Liver (tissue), 3 donors: ENCODE measurements at regions not wholly inside any gene's neighbourhood (a gene's known extent, or its start where the extent isn't known, plus 50 kb on each side); places are given as distances from the start of the nearest gene placed in this dataset.

ENCODE experiments used
- GABPA ChIP-seq, 2 donors: IDR thresholded peaks in 1 of 2; conservative IDR thresholded peaks in 1 of 2; 2 replicates each; pipeline ENCODE4 v1.6.1; 2016; ENCODE audit warnings: antibody characterized with exemption in 2 of 2, mild to moderate bottlenecking in 1 of 2, moderate library complexity in 1 of 2
- HNF4G ChIP-seq: IDR thresholded peaks from 2 replicates; pipeline ENCODE4 v1.6.1; 2016; ENCODE audit warnings: antibody characterized with exemption
- MAX ChIP-seq: IDR thresholded peaks from 2 replicates; pipeline ENCODE4 v1.6.1; 2016; ENCODE audit warnings: antibody characterized with exemption
- REST ChIP-seq: IDR thresholded peaks from 2 replicates; pipeline ENCODE4 v1.6.1; 2016; ENCODE audit warnings: antibody characterized with exemption, mild to moderate bottlenecking
- TAF1 ChIP-seq: conservative IDR thresholded peaks from 2 replicates; pipeline ENCODE4 v1.6.1; 2016; ENCODE audit warnings: antibody characterized with exemption, mild to moderate bottlenecking
- YY1 ChIP-seq: IDR thresholded peaks from 2 replicates; pipeline ENCODE4 v1.6.1; 2016; ENCODE audit warnings: antibody characterized with exemption, mild to moderate bottlenecking
- TF ChIP-seq, protein P1 (sequence below): fragments of 150-350 bp; IDR thresholded peaks from 2 replicates; pipeline ENCODE4 v1.5.1; 2017; ENCODE audit warnings: improper control_type of control experiment, low read depth, low read length; ENCODE audit not compliant: missing input control
- TF ChIP-seq, protein P2 (sequence below): IDR thresholded peaks from 2 replicates; pipeline ENCODE4 v1.6.1; 2016; ENCODE audit warnings: antibody characterized with exemption
- donor health status: healthy.
- donor health status: healthy.

- no peak for TF ChIP-seq YY1
- TF ChIP-seq, protein P1, sequence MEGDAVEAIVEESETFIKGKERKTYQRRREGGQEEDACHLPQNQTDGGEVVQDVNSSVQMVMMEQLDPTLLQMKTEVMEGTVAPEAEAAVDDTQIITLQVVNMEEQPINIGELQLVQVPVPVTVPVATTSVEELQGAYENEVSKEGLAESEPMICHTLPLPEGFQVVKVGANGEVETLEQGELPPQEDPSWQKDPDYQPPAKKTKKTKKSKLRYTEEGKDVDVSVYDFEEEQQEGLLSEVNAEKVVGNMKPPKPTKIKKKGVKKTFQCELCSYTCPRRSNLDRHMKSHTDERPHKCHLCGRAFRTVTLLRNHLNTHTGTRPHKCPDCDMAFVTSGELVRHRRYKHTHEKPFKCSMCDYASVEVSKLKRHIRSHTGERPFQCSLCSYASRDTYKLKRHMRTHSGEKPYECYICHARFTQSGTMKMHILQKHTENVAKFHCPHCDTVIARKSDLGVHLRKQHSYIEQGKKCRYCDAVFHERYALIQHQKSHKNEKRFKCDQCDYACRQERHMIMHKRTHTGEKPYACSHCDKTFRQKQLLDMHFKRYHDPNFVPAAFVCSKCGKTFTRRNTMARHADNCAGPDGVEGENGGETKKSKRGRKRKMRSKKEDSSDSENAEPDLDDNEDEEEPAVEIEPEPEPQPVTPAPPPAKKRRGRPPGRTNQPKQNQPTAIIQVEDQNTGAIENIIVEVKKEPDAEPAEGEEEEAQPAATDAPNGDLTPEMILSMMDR, result no peak
- TF ChIP-seq MAX, result no peak
- TF ChIP-seq REST, result no peak
- TF ChIP-seq TAF1, result no peak
- TF ChIP-seq HNF4G, result no peak
- TF ChIP-seq, protein P2, sequence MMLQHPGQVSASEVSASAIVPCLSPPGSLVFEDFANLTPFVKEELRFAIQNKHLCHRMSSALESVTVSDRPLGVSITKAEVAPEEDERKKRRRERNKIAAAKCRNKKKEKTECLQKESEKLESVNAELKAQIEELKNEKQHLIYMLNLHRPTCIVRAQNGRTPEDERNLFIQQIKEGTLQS, result no peak
- no peak for TF ChIP-seq GABPA (IDR thresholded peaks at IDR 0.05 in 1 of 2, conservative IDR thresholded peaks at IDR 0.05 in 1 of 2)
These were observed 261.1 kb upstream of the DYNLRB2 start for GRCh38 chr16:80279656-80280055.
